ENCODE measurements at regions not wholly inside any gene's neighbourhood (a gene's known extent, or its start where the extent isn't known, plus 50 kb on each side); places are given as distances from the start of the nearest gene placed in this dataset.
"Not testable (repeated sequence)": the region's sequence is repeated elsewhere in the genome, so short reads cannot be mapped to it uniquely, and the experiment has no call there.

DNA sequence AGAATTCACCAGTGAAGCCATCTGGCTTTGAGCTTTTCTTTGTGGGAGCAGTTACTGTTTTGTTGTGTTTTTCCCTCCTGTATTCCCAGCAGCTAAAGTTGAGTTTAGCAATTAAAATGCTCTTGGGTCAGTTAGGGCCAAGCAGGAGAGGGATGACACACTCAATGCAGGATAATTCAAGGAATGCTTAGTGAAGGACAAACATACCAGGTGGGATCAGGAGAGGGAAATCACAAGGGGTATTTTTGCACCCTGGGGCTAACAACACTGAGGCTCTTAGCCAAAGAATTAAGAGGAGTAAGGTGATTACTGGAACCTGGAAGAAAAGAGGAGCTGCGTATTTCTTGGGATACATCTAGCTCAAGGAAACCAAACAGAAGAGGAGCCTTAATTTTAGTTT, 82.4 kb upstream of the KCND2 start:
- TF ChIP-seq, protein P1, sequence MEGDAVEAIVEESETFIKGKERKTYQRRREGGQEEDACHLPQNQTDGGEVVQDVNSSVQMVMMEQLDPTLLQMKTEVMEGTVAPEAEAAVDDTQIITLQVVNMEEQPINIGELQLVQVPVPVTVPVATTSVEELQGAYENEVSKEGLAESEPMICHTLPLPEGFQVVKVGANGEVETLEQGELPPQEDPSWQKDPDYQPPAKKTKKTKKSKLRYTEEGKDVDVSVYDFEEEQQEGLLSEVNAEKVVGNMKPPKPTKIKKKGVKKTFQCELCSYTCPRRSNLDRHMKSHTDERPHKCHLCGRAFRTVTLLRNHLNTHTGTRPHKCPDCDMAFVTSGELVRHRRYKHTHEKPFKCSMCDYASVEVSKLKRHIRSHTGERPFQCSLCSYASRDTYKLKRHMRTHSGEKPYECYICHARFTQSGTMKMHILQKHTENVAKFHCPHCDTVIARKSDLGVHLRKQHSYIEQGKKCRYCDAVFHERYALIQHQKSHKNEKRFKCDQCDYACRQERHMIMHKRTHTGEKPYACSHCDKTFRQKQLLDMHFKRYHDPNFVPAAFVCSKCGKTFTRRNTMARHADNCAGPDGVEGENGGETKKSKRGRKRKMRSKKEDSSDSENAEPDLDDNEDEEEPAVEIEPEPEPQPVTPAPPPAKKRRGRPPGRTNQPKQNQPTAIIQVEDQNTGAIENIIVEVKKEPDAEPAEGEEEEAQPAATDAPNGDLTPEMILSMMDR (IDR thresholded peaks at IDR 0.05; ENCODE audit: poor library complexity, severe bottlenecking) = no peak
- no peak for DNase-seq (ENCODE audit: low spot score)

DNA sequence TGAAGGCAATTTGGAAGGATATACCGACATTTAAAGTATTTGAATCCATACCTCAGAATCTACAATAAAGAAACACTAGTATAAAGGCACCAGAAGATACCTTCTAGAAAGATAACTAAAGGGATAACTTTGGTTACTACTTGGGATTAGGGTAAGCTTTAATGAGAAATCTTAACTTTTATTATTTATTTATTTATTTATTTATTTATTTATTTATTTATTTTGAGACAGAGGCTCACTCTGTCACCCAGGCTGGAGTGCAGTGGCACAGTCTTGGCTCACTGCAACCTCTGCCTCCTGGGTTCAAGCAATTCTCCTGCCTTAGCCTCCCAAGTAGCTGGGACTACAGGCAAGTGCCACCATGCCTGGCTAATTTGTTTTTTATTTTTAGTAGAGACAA, 81.6 kb upstream of the KCND2 start:
- not testable (repeated sequence) for H3K4me1 ChIP-seq (ENCODE audit: insufficient read depth, poor library complexity, severe bottlenecking); H3K27ac ChIP-seq (ENCODE audit: poor library complexity, severe bottlenecking); H3K27me3 ChIP-seq (ENCODE audit: insufficient read depth, poor library complexity, severe bottlenecking); H3K4me3 ChIP-seq (ENCODE audit: severe bottlenecking); H3K36me3 ChIP-seq (ENCODE audit: low read depth); H3K9me3 ChIP-seq (ENCODE audit: severe bottlenecking); DNase-seq (ENCODE audit: low spot score); ATAC-seq (ENCODE audit: low read depth)

More for the DNA sequence above, 82.4 kb upstream of the KCND2 start:
- H3K4me3 ChIP-seq (ENCODE audit: severe bottlenecking) = no peak overlapping the region
- no peaks in the 10 kb centered on the region for H3K9me3 ChIP-seq (ENCODE audit: severe bottlenecking)
- no peaks in the 10 kb centered on the region for H3K27me3 ChIP-seq (ENCODE audit: insufficient read depth, poor library complexity, severe bottlenecking)
- H3K4me1 ChIP-seq (ENCODE audit: insufficient read depth, poor library complexity, severe bottlenecking) = no peaks in the 10 kb centered on the region
- H3K27ac ChIP-seq (ENCODE audit: poor library complexity, severe bottlenecking) = no peak overlapping the region
- H3K36me3 ChIP-seq (ENCODE audit: low read depth) = no peaks in the 10 kb centered on the region
- ATAC-seq (ENCODE audit: low read depth) = no peak

DNA sequence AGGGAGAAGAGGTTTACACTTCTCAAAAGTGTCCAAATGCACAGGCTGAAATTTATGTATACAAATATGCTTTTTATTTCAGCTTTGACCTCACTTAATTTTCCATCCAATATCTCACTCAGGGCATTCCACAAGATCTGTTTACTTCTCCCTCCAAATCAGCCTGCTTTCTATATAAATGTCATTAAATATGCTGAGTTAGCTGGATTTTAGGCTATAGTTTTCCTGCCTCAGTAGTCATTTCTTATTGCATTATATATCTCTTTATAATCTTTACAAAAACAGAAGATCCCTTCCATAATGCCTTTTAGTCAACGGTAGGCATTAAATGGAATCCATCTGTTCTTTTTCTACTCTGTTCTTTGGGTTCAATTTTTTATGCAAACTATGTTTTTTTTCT, 71.7 kb upstream of the KCND2 start:
- no peaks in the 10 kb centered on the region for H3K36me3 ChIP-seq (ENCODE audit: low read depth)
- no peak for ATAC-seq (ENCODE audit: low read depth)

DNA sequence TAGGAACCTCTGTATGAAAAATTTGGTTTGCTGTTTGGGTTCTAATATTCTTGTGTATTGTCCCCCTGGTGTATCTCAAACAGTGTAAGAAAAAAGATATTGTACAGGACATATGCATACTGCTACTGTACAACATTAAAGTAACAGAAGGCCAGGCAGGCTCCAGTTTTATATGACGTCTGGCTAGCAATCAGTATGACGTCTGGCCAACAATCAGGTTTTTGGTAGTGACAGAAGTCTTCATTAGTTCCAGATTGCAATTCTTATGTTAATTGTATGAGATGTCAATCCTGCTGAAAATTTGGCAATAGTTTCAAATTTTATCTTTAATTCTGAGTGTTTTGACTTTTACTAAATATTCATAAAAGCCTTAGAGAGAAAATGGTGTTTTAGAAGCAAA, 67.9 kb upstream of the KCND2 start:
- H3K27me3 ChIP-seq (ENCODE audit: insufficient read depth, poor library complexity, severe bottlenecking) = no peaks in the 10 kb centered on the region
- no peaks in the 10 kb centered on the region for H3K4me1 ChIP-seq (ENCODE audit: insufficient read depth, poor library complexity, severe bottlenecking)
- DNase-seq (ENCODE audit: low spot score) = no peak
- H3K4me3 ChIP-seq (ENCODE audit: severe bottlenecking) = no peak overlapping the region
- no peak for ATAC-seq (ENCODE audit: low read depth)
- TF ChIP-seq, protein P1 (IDR thresholded peaks at IDR 0.05; ENCODE audit: poor library complexity, severe bottlenecking) = no peak
- H3K27ac ChIP-seq (ENCODE audit: poor library complexity, severe bottlenecking) = no peak overlapping the region
- H3K9me3 ChIP-seq (ENCODE audit: severe bottlenecking) = no peaks in the 10 kb centered on the region
- H3K36me3 ChIP-seq (ENCODE audit: low read depth) = no peaks in the 10 kb centered on the region

More for the DNA sequence above, 71.7 kb upstream of the KCND2 start:
- Histone ChIP-seq H3K27me3 (ENCODE audit: insufficient read depth, poor library complexity, severe bottlenecking) (no peaks in the 10 kb centered on the region), H3K4me1 (ENCODE audit: insufficient read depth, poor library complexity, severe bottlenecking) (no peaks in the 10 kb centered on the region), H3K27ac (ENCODE audit: poor library complexity, severe bottlenecking) (no peak overlapping the region), H3K9me3 (ENCODE audit: severe bottlenecking) (no peaks in the 10 kb centered on the region), H3K4me3 (ENCODE audit: severe bottlenecking) (no peak overlapping the region)
- DNase-seq (ENCODE audit: low spot score) = no peak
- TF ChIP-seq, protein P1 (IDR thresholded peaks at IDR 0.05; ENCODE audit: poor library complexity, severe bottlenecking) = no peak

DNA sequence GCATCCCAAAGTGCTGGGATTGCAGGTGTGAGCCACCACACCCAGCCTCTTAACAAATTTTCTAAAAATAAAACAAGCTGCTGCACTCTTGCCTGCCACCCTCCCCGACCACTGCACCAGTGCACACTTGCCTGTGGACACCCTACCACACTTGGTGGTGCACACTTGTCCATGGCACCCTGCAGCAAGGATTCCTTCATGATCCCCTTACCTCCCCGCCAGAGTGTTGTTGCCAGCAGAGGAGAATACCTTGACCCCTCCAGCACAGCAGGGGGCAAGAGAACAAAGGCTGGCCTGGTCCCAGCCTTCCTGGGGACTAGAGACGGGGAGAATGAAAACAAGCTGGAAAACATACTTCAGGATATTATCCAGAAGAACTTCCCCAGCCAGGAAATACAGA, 65.9 kb upstream of the KCND2 start:
- TF ChIP-seq, protein P1 (IDR thresholded peaks at IDR 0.05; ENCODE audit: poor library complexity, severe bottlenecking) = no peak
- H3K4me1 ChIP-seq (ENCODE audit: insufficient read depth, poor library complexity, severe bottlenecking) = no peaks in the 10 kb centered on the region
- H3K4me3 ChIP-seq (ENCODE audit: severe bottlenecking) = no peak overlapping the region
- H3K27ac ChIP-seq (ENCODE audit: poor library complexity, severe bottlenecking) = no peak overlapping the region
- no peaks in the 10 kb centered on the region for H3K9me3 ChIP-seq (ENCODE audit: severe bottlenecking)
- DNase-seq (ENCODE audit: low spot score) = no peak
- no peak for ATAC-seq (ENCODE audit: low read depth)
- H3K27me3 ChIP-seq (ENCODE audit: insufficient read depth, poor library complexity, severe bottlenecking) = no peaks in the 10 kb centered on the region
- no peaks in the 10 kb centered on the region for H3K36me3 ChIP-seq (ENCODE audit: low read depth)

All from RWPE2 (cell line).